ENCODE measurements at regions not wholly inside any gene's neighbourhood (a gene's known extent, or its start where the extent isn't known, plus 50 kb on each side); places are given as distances from the start of the nearest gene placed in this dataset.

- H3K4me3 ChIP-seq, result no peak overlapping the region
- TF ChIP-seq POLR2A (IDR thresholded peaks at IDR 0.05), result no peak
- no peak for TF ChIP-seq CTCF (IDR thresholded peaks at IDR 0.05)
- intact Hi-C loops (cut with DNase I; ENCODE audit: low total_unique reads), result no loop called here
- no peak overlapping the region for H3K27ac ChIP-seq
- H3K36me3 ChIP-seq, result no peaks in the 10 kb centered on the region
- H3K9me3 ChIP-seq, result no peaks in the 10 kb centered on the region
- H3K4me1 ChIP-seq, result no peaks in the 10 kb centered on the region
- no peak for DNase-seq
- H3K27me3 ChIP-seq, result no peaks in the 10 kb centered on the region
These were observed 386.0 kb upstream of the ATP5MC3 start for GRCh38 chr2:175567435-175568061.

GRCh38 chr2:175560521-175561169, 379.1 kb upstream of the ATP5MC3 start:
- no peak for DNase-seq
- no peaks in the 10 kb centered on the region for H3K9me3 ChIP-seq
- no peaks in the 10 kb centered on the region for H3K27me3 ChIP-seq
- TF ChIP-seq POLR2A (IDR thresholded peaks at IDR 0.05) (no peak), CTCF (IDR thresholded peaks at IDR 0.05) (no peak)
- H3K4me3 ChIP-seq, result no peak overlapping the region
- no peaks in the 10 kb centered on the region for H3K36me3 ChIP-seq
- H3K27ac ChIP-seq, result no peak overlapping the region
- intact Hi-C loops (cut with DNase I; ENCODE audit: low total_unique reads), result no loop called here
- no peaks in the 10 kb centered on the region for H3K4me1 ChIP-seq

- intact Hi-C loops (cut with DNase I; ENCODE audit: low total_unique reads), result no loop called here
- H3K9me3 ChIP-seq, result no peaks in the 10 kb centered on the region
- no peak for DNase-seq
- H3K4me3 ChIP-seq, result no peak overlapping the region
- TF ChIP-seq CTCF (IDR thresholded peaks at IDR 0.05), result no peak
- TF ChIP-seq POLR2A (IDR thresholded peaks at IDR 0.05), result no peak
- H3K27ac ChIP-seq, result no peak overlapping the region
- H3K27me3 ChIP-seq, result no peaks in the 10 kb centered on the region
- H3K4me1 ChIP-seq, result no peaks in the 10 kb centered on the region
- no peaks in the 10 kb centered on the region for H3K36me3 ChIP-seq
These were observed 378.1 kb upstream of the ATP5MC3 start for GRCh38 chr2:175559613-175560012.

DNA sequence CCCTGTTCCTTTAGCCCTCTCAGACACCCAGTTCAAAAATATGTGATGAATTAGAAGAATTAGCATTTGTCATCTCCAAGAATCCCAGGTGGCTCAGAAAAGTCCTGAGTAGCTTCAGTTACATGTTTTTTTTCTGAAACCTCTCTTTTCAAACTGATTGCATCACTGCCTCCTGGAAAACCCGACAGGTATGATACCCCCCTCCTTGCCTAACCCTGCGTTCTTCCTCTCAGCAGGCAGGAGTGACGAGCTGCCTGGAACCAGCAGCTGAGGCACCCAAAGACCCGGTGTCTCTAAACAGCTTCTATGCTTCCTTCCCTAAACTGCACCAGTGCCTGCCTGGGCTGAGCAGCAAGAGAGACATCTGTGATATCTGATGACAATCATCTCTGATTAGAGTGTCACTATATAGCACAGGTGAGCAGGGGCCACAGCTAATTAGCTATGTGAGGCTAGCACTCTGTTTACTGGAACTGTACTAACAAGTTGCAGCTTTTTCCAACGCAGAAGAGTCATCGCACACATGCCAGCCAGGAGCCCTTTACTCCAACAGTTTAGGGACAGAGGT, 376.4 kb upstream of the ATP5MC3 start:
- Histone ChIP-seq H3K36me3 (no peaks in the 10 kb centered on the region), H3K4me3 (no peak overlapping the region), H3K27me3 (no peaks in the 10 kb centered on the region), H3K27ac (no peak overlapping the region), H3K9me3 (no peaks in the 10 kb centered on the region), H3K4me1 (no peaks in the 10 kb centered on the region)
- intact Hi-C loops (cut with DNase I; ENCODE audit: low total_unique reads), result no loop called here
- DNase-seq, result no peak
- TF ChIP-seq POLR2A (IDR thresholded peaks at IDR 0.05) (no peak), CTCF (IDR thresholded peaks at IDR 0.05) (no peak)

DNA sequence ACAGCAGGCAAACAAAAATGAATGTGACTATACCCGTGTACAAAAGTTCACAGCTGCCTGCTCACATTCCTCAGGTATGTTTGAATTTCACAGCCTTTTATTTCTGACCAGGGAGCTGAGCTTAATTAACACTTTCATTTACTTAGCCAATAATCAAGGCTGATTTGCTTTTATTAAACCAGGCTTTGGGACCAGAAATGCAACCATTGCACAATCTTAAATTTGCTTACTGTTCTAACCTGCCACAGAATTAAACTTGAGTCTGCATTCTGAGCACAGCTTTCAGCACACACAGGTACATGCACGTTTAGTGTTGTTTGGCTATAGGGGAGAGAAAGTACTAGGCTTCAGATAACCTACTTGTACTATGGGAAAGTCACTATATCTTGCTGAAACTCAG, 372.4 kb upstream of the ATP5MC3 start:
- Histone ChIP-seq H3K4me3 (no peak overlapping the region), H3K4me1 (no peaks in the 10 kb centered on the region), H3K27ac (no peak overlapping the region), H3K9me3 (no peaks in the 10 kb centered on the region), H3K27me3 (no peaks in the 10 kb centered on the region), H3K36me3 (no peaks in the 10 kb centered on the region)
- intact Hi-C loops (cut with DNase I; ENCODE audit: low total_unique reads), result no loop called here
- TF ChIP-seq POLR2A (IDR thresholded peaks at IDR 0.05), result no peak
- no peak for TF ChIP-seq CTCF (IDR thresholded peaks at IDR 0.05)
- no peak for DNase-seq

All from uterus (tissue), 3 donors.